ENCODE measurements at regions not wholly inside any gene's neighbourhood (a gene's known extent, or its start where the extent isn't known, plus 50 kb on each side); places are given as distances from the start of the nearest gene placed in this dataset.

GRCh38 chr4:102431608-102431961 is 69.6 kb upstream of the NFKB1 start:
- TF ChIP-seq CTCF (IDR thresholded peaks at IDR 0.05) (peak; percentile 29; the same call in 1 of the 2 replicates), POLR2AphosphoS5 (IDR thresholded peaks at IDR 0.05; ENCODE audit: low read depth, low read length) (no peak), TCF7L2 (IDR thresholded peaks at IDR 0.05; ENCODE audit: low read depth, low read length) (no peak), REST (IDR thresholded peaks at IDR 0.05; ENCODE audit: insufficient read depth in 1 of 2, low read depth in 2 of 2, low read length in 1 of 2) (no peak)
